HCT116 (cell line): ENCODE measurements at regions not wholly inside any gene's neighbourhood (a gene's known extent, or its start where the extent isn't known, plus 50 kb on each side); places are given as distances from the start of the nearest gene placed in this dataset.

ENCODE experiments used
- ATAC-seq: fragments of 200-7000 bp; cut with Tn5 transposase; 2 replicates; pipeline ENCODE4 v1.9.1; 2020; ENCODE audit warnings: mild to moderate bottlenecking, moderate library complexity
- BruUV-seq: library from RNA; stranded (reverse); fragments of 400-500 nt; replicated peaks from 2 replicates; lab custom pipeline; 2021; lab: Mats Ljungman, UMichigan
- CTCF ChIA-PET: fragments of 300-600 bp; sonication (Branson Sonifier 250); formaldehyde crosslinking; loops from one replicate; lab custom pipeline; 2021; ENCODE audit warnings: antibody characterized with exemption; lab: Charles Lee
- POLR2A ChIA-PET: fragments of 300-600, 350-600 bp; sonication (Branson Sonifier 250); formaldehyde crosslinking; loops from one replicate; lab custom pipeline; 2021; ENCODE audit warnings: antibody characterized with exemption; lab: Charles Lee
- RAD21 ChIA-PET, 2 experiments: fragments of 300-600 bp; sonication (Branson Sonifier 250); formaldehyde crosslinking; loops; one replicate each; lab custom pipeline; 2023; ENCODE audit warnings: low total read pairs in 2 of 2; ENCODE audit not compliant: uncharacterized antibody in 2 of 2, unreplicated experiment in 2 of 2, low non-redundant PET in 1 of 2; lab: Charles Lee
- DNase-seq: peaks from one replicate; pipeline ENCODE4 v3.0.0-alpha.2; 2010; ENCODE audit warnings: low read depth, low spot score
- H2AFZ ChIP-seq: fragments of 200-600 bp; shearing (Covaris generic), sonication (generic); 2 replicates; pipeline ENCODE4 v1.6.1; 2017; ENCODE audit warnings: low read depth, mixed run types, mixed read lengths, antibody characterized with exemption, low read length; ENCODE audit not compliant: poor library complexity, severe bottlenecking
- H3K27ac ChIP-seq: 2 replicates; pipeline ENCODE4 v1.5.1; 2012; ENCODE audit warnings: low read depth, low read length
- H3K27me3 ChIP-seq: fragments of 200-600 bp; sonication (generic); 2 replicates; pipeline ENCODE4 v1.6.1; 2016; ENCODE audit warnings: mixed run types, low read length, mixed read lengths; ENCODE audit not compliant: insufficient read depth
- H3K36me3 ChIP-seq, 2 experiments: fragments of 200-500 bp in 1 of 2; fragments of 200-600 bp in 1 of 2; sonication (Bioruptor generic) in 1 of 2; sonication (generic) in 1 of 2; 2 replicates each; pipeline versions ENCODE4 v1.5.1 to v1.6.1; 2014 to 2016; ENCODE audit warnings: low read length in 2 of 2, inconsistent platforms in 1 of 2, mixed read lengths in 1 of 2, mixed run types in 1 of 2; ENCODE audit not compliant: insufficient read depth in 2 of 2, control insufficient read depth in 1 of 2
- H3K4me1 ChIP-seq, 2 experiments: fragments of 200-600 bp in 1 of 2; sonication (generic) in 1 of 2; 2 replicates each; pipeline versions ENCODE4 v1.5.1 to v1.6.1; 2012 to 2017; ENCODE audit warnings: low read length in 2 of 2, inconsistent platforms in 1 of 2, mild to moderate bottlenecking in 1 of 2, mixed read lengths in 1 of 2, mixed run types in 1 of 2, moderate library complexity in 1 of 2; ENCODE audit not compliant: insufficient read depth in 2 of 2, control insufficient read depth in 1 of 2
- H3K4me2 ChIP-seq: fragments of 200-600 bp; sonication (generic); 2 replicates; pipeline ENCODE4 v1.6.1; 2017; ENCODE audit warnings: mixed run types, low read length, mixed read lengths
- H3K4me3 ChIP-seq, 2 experiments: fragments of 200-600 bp in 1 of 2; sonication (generic) in 1 of 2; replicated peaks in 1 of 2; 2 replicates each; pipeline ENCODE4 v1.5.1; 2011 to 2016; ENCODE audit warnings: low read length in 2 of 2, control low read depth in 1 of 2, low read depth in 1 of 2, mild to moderate bottlenecking in 1 of 2, mixed read lengths in 1 of 2, mixed run types in 1 of 2
- H3K79me2 ChIP-seq: fragments of 200-600 bp; sonication (generic); 2 replicates; pipeline ENCODE4 v1.6.1; 2017; ENCODE audit warnings: mild to moderate bottlenecking, mixed run types, low read length, moderate library complexity, mixed read lengths; ENCODE audit not compliant: insufficient read depth
- H3K9ac ChIP-seq: fragments of 200-600 bp; sonication (generic); 2 replicates; pipeline ENCODE4 v1.6.1; 2016; ENCODE audit warnings: low read length, mixed read lengths
- H3K9me2 ChIP-seq: fragments of 200-600 bp; sonication (generic), shearing (Covaris generic); 2 replicates; pipeline ENCODE4 v1.6.1; 2017; ENCODE audit warnings: mixed run types, mild to moderate bottlenecking, moderate library complexity; ENCODE audit not compliant: insufficient read depth
- H3K9me3 ChIP-seq, 2 experiments: fragments of 200-500 bp in 1 of 2; fragments of 200-600 bp in 1 of 2; sonication (Bioruptor generic) in 1 of 2; sonication (generic) in 1 of 2; 2 replicates each; pipeline ENCODE4 v1.6.1; 2014 to 2017; ENCODE audit warnings: low read length in 2 of 2, mixed read lengths in 2 of 2, inconsistent platforms in 1 of 2, low read depth in 1 of 2, mild to moderate bottlenecking in 1 of 2, mixed run types in 1 of 2, moderate library complexity in 1 of 2; ENCODE audit not compliant: control insufficient read depth in 1 of 2, insufficient read depth in 1 of 2
- H4K20me1 ChIP-seq: fragments of 200-600 bp; sonication (generic), shearing (Covaris generic); 2 replicates; pipeline ENCODE4 v1.6.1; 2017; ENCODE audit warnings: mixed run types, mild to moderate bottlenecking, moderate library complexity; ENCODE audit not compliant: insufficient read depth
- CBX3 ChIP-seq: IDR thresholded peaks from 2 replicates; pipeline ENCODE4 v1.6.1; 2012; ENCODE audit warnings: low read depth
- CTCF ChIP-seq, 3 experiments: fragments of 200-600 bp in 1 of 3; sonication (generic) in 1 of 3; IDR thresholded peaks in 2 of 3; conservative IDR thresholded peaks in 1 of 3; 2 replicates each; pipeline ENCODE4 v1.5.1; 2012 to 2017; ENCODE audit warnings: low read depth in 2 of 3, low read length in 2 of 3, antibody characterized with exemption in 1 of 3, borderline replicate concordance in 1 of 3, control low read depth in 1 of 3, mild to moderate bottlenecking in 1 of 3, mixed read lengths in 1 of 3, mixed run types in 1 of 3, moderate library complexity in 1 of 3; ENCODE audit not compliant: insufficient read depth in 1 of 3
- MAX ChIP-seq: IDR thresholded peaks from 2 replicates; pipeline ENCODE4 v1.6.1; 2012
- RAD21 ChIP-seq: IDR thresholded peaks from 2 replicates; pipeline ENCODE4 v1.6.1; 2012; ENCODE audit warnings: low read depth, mild to moderate bottlenecking
- REST ChIP-seq: IDR thresholded peaks from 2 replicates; pipeline ENCODE4 v1.6.1; 2012; ENCODE audit warnings: low read depth
- SRF ChIP-seq: IDR thresholded peaks from 2 replicates; pipeline ENCODE4 v1.6.1; 2012; ENCODE audit warnings: low read depth
- TCF7L2 ChIP-seq: IDR thresholded peaks from 2 replicates; pipeline ENCODE4 v1.7.0; 2011; ENCODE audit warnings: borderline replicate concordance, inconsistent platforms; ENCODE audit not compliant: insufficient read depth, insufficient read length; ENCODE audit errors: extremely low read depth
- ZFX ChIP-seq: fragments of 450-650 bp; IDR thresholded peaks from 2 replicates; pipeline ENCODE4 v1.6.1; 2017
- intact Hi-C: fragments of 100-400 bp; cut with micrococcal nuclease; formaldehyde crosslinking; loops from 2 replicates; pipeline ENCODE4 v1.10.0; 2022

GRCh38 chr4:23169608-23170311, 477.0 kb downstream of the GBA3 start:
- BruUV-seq: no TSS peak
- RAD21 ChIA-PET: no interaction called here
- Histone ChIP-seq H3K79me2 (no peaks in the 10 kb centered on the region), H3K4me2 (no peak overlapping the region), H3K9me2 (no peaks in the 10 kb centered on the region), H3K27me3 (no peaks in the 10 kb centered on the region), H3K9me3 (peaks cover under 1 to 25% of the 10 kb centered on the region in 2 experiments; a peak in 3 of 4 replicates), H2AFZ (no peak overlapping the region), H3K27ac (no peak overlapping the region), H3K4me3 (no peak overlapping the region), H4K20me1 (no peaks in the 10 kb centered on the region), H3K9ac (no peak overlapping the region), H3K4me1 (no peaks in the 10 kb centered on the region), H3K36me3 (no peaks in the 10 kb centered on the region)
- POLR2A ChIA-PET: no interaction called here
- intact Hi-C loops: no loop called here
- ATAC-seq (no peak), DNase-seq (no peak)
- TF ChIP-seq REST (no peak), CBX3 (no peak), CTCF (IDR thresholded peaks at IDR 0.05 in 2 of 3, conservative IDR thresholded peaks at IDR 0.05 in 1 of 3; ENCODE audit: borderline replicate concordance in 1 of 3, insufficient read depth in 1 of 3, low read depth in 2 of 3, low read length in 2 of 3) (no peak), TCF7L2 (no peak), ZFX (no peak), RAD21 (no peak), SRF (no peak), MAX (no peak)
- CTCF ChIA-PET: no interaction called here
